ENCODE measurements at regions not wholly inside any gene's neighbourhood (a gene's known extent, or its start where the extent isn't known, plus 50 kb on each side); places are given as distances from the start of the nearest gene placed in this dataset.

DNA sequence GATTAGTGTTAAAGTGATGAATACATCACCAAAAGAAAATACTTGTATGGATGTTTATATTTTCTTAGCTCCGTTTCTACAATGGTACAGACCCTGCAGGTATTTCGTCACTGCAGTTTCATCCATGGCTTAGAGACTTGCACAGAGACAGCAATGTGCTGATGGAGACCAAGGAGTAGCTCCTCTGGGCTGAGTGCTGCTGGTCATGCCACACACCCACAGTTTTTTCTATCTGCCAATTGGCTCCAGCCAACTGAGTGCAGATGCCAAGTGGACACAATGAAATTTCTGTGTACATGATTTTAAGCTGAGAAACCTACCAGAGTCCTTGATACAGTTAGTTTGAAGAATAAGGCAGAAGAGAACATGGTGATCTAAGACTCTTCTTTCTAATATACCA is 145.9 kb upstream of the ADCY2 start:
- TF ChIP-seq YY1 (IDR thresholded peaks at IDR 0.05; ENCODE audit: low read depth) = no peak
- TF ChIP-seq TAF1 (IDR thresholded peaks at IDR 0.05; ENCODE audit: low read depth) = no peak
- TF ChIP-seq RAD21 (IDR thresholded peaks at IDR 0.05; ENCODE audit: low read depth) = no peak
- TF ChIP-seq, protein P1, sequence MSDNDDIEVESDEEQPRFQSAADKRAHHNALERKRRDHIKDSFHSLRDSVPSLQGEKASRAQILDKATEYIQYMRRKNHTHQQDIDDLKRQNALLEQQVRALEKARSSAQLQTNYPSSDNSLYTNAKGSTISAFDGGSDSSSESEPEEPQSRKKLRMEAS (IDR thresholded peaks at IDR 0.05) = no peak
- TF ChIP-seq, protein P2, sequence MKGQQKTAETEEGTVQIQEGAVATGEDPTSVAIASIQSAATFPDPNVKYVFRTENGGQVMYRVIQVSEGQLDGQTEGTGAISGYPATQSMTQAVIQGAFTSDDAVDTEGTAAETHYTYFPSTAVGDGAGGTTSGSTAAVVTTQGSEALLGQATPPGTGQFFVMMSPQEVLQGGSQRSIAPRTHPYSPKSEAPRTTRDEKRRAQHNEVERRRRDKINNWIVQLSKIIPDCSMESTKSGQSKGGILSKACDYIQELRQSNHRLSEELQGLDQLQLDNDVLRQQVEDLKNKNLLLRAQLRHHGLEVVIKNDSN (IDR thresholded peaks at IDR 0.05) = no peak
- no peak for TF ChIP-seq EGR1 (IDR thresholded peaks at IDR 0.05)
- no peak for TF ChIP-seq TEAD4 (IDR thresholded peaks at IDR 0.05)

Data from Ishikawa (cell line).